ENCODE measurements at regions not wholly inside any gene's neighbourhood (a gene's known extent, or its start where the extent isn't known, plus 50 kb on each side); places are given as distances from the start of the nearest gene placed in this dataset.

DNA sequence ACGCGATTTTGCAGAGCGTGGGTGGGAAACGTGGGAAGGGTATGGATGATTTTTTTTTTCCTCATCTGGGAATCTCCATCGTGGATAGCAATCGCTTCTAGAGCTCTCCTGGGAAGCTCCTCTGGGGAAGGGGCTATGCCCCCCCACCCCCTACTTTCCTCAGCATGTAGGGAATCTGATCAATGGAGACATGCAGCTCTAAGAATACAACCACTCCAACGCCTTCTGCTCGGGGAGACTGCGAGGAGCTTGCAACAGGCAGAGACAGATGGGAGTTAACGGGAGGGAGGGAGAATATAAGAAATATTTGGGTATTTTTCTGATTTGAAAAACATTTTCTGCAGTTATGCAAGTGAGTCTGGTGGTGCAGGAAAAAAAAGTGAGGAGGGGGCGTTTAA is 104.6 kb upstream of the HSD17B12 start:
- H3K27ac ChIP-seq (ENCODE audit: low read length) = peak overlapping the region; percentile 98

DNA sequence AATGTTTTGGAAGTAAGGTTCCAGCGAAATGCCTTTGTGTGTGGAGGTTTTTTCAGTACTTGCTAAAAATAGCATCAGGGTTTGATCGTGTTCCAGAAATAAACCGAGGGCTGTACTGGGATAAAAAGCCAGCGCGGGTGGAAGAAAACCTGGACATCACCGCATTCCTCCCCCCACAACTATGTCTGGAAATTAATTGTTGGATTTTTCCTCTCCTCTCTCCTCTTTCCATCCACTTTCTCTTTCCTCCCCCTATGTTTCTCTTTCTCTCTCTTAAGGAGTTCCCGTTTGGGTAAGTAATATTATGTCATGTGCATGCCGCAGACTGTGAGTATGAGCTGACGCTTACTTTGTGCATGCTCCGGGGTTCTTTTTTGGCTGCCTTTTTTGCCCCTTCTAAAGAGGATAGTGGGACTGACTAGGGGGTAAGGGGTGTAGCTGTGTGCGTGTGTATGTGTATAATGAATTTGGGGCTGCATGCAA is 104.2 kb upstream of the HSD17B12 start:
- Histone ChIP-seq H3K27me3 (ENCODE audit: insufficient read depth, low read depth, low read length) (peaks cover 77% of the 10 kb centered on the region), H3K9ac (ENCODE audit: low read length) (peak overlapping the region; percentile 98), H3K9me2 (ENCODE audit: insufficient read depth, low read length) (no peaks in the 10 kb centered on the region), H3K4me2 (ENCODE audit: low read length) (peak overlapping the region; percentile 93), H3K9me3 (ENCODE audit: low read length) (no peaks in the 10 kb centered on the region), H3K36me3 (ENCODE audit: insufficient read depth, low read length) (no peaks in the 10 kb centered on the region), H3F3A (ENCODE audit: insufficient read depth, low read length, poor library complexity, severe bottlenecking) (no peaks in the 10 kb centered on the region), H3K27ac (ENCODE audit: low read length) (peak overlapping the region; percentile 98), H3K4me3 (ENCODE audit: low read length) (peak overlapping the region; percentile 94), H2AFZ (ENCODE audit: low read depth, low read length) (peak overlapping the region; percentile 75), H4K20me1 (ENCODE audit: insufficient read depth) (no peaks in the 10 kb centered on the region), H3K79me2 (replicated peaks; ENCODE audit: insufficient read depth, low read length) (no peaks in the 10 kb centered on the region)
- no peak for TF ChIP-seq EZH2 (IDR thresholded peaks at IDR 0.05; ENCODE audit: borderline replicate concordance, insufficient read depth, low read length, poor library complexity, severe bottlenecking)
- TF ChIP-seq, protein P1, sequence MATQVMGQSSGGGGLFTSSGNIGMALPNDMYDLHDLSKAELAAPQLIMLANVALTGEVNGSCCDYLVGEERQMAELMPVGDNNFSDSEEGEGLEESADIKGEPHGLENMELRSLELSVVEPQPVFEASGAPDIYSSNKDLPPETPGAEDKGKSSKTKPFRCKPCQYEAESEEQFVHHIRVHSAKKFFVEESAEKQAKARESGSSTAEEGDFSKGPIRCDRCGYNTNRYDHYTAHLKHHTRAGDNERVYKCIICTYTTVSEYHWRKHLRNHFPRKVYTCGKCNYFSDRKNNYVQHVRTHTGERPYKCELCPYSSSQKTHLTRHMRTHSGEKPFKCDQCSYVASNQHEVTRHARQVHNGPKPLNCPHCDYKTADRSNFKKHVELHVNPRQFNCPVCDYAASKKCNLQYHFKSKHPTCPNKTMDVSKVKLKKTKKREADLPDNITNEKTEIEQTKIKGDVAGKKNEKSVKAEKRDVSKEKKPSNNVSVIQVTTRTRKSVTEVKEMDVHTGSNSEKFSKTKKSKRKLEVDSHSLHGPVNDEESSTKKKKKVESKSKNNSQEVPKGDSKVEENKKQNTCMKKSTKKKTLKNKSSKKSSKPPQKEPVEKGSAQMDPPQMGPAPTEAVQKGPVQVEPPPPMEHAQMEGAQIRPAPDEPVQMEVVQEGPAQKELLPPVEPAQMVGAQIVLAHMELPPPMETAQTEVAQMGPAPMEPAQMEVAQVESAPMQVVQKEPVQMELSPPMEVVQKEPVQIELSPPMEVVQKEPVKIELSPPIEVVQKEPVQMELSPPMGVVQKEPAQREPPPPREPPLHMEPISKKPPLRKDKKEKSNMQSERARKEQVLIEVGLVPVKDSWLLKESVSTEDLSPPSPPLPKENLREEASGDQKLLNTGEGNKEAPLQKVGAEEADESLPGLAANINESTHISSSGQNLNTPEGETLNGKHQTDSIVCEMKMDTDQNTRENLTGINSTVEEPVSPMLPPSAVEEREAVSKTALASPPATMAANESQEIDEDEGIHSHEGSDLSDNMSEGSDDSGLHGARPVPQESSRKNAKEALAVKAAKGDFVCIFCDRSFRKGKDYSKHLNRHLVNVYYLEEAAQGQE (IDR thresholded peaks at IDR 0.05; ENCODE audit: borderline replicate concordance) = no peak
- TF ChIP-seq, protein P2, sequence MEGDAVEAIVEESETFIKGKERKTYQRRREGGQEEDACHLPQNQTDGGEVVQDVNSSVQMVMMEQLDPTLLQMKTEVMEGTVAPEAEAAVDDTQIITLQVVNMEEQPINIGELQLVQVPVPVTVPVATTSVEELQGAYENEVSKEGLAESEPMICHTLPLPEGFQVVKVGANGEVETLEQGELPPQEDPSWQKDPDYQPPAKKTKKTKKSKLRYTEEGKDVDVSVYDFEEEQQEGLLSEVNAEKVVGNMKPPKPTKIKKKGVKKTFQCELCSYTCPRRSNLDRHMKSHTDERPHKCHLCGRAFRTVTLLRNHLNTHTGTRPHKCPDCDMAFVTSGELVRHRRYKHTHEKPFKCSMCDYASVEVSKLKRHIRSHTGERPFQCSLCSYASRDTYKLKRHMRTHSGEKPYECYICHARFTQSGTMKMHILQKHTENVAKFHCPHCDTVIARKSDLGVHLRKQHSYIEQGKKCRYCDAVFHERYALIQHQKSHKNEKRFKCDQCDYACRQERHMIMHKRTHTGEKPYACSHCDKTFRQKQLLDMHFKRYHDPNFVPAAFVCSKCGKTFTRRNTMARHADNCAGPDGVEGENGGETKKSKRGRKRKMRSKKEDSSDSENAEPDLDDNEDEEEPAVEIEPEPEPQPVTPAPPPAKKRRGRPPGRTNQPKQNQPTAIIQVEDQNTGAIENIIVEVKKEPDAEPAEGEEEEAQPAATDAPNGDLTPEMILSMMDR (IDR thresholded peaks at IDR 0.05; ENCODE audit: poor library complexity, severe bottlenecking) = no peak
- no peak for TF ChIP-seq SMC3 (conservative IDR thresholded peaks at IDR 0.05; ENCODE audit: poor library complexity)
- no peak for TF ChIP-seq POLR2AphosphoS5 (IDR thresholded peaks at IDR 0.05)
- TF ChIP-seq TAF1 (IDR thresholded peaks at IDR 0.05; ENCODE audit: low read depth) = no peak
- TF ChIP-seq MXI1 (conservative IDR thresholded peaks at IDR 0.05; ENCODE audit: poor library complexity, severe bottlenecking) = no peak
- no peak for TF ChIP-seq RAD21 (conservative IDR thresholded peaks at IDR 0.05)
- TF ChIP-seq EP300 (conservative IDR thresholded peaks at IDR 0.05; ENCODE audit: poor library complexity, severe bottlenecking) = no peak

More for the DNA sequence above, 104.6 kb upstream of the HSD17B12 start:
- Histone ChIP-seq H3K9ac (ENCODE audit: low read length) (peak overlapping the region; percentile 98), H3K36me3 (ENCODE audit: insufficient read depth, low read length) (no peaks in the 10 kb centered on the region), H3K27me3 (ENCODE audit: insufficient read depth, low read depth, low read length) (peaks cover 77% of the 10 kb centered on the region), H4K20me1 (ENCODE audit: insufficient read depth) (no peaks in the 10 kb centered on the region), H3K4me3 (ENCODE audit: low read length) (peak overlapping the region; percentile 94), H3K9me2 (ENCODE audit: insufficient read depth, low read length) (no peaks in the 10 kb centered on the region), H3F3A (ENCODE audit: insufficient read depth, low read length, poor library complexity, severe bottlenecking) (no peaks in the 10 kb centered on the region), H2AFZ (ENCODE audit: low read depth, low read length) (peak overlapping the region; percentile 75), H3K4me2 (ENCODE audit: low read length) (peak overlapping the region; percentile 93), H3K79me2 (replicated peaks; ENCODE audit: insufficient read depth, low read length) (no peaks in the 10 kb centered on the region), H3K9me3 (ENCODE audit: low read length) (no peaks in the 10 kb centered on the region)
- TF ChIP-seq TAF1 (IDR thresholded peaks at IDR 0.05; ENCODE audit: low read depth) (peak; percentile 53), MXI1 (conservative IDR thresholded peaks at IDR 0.05; ENCODE audit: poor library complexity, severe bottlenecking) (no peak)
- TF ChIP-seq, protein P1 (IDR thresholded peaks at IDR 0.05; ENCODE audit: borderline replicate concordance) = peak; percentile 8
